ENCODE measurements at regions not wholly inside any gene's neighbourhood (a gene's known extent, or its start where the extent isn't known, plus 50 kb on each side); places are given as distances from the start of the nearest gene placed in this dataset.

DNA sequence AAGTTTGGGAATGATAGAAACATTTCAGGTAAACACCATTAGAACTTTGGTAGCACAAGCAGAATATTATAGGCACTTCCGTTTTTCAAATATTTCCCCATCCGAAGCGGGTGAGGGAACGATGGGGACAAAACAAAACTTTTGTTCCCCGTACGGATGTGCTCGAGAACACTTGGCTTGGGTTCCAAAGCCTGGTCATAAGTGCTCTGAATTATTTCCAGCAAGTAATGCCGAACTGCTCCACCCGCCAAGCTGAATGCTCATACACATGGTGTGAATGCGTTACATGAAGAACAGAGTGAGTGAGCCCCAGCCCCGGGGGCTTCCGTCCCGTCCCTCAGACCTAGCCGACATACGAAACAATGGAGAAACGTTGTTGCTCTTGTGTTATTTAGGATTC lies 438.2 kb upstream of the ARRDC4 start:
- DNase-seq: no peak

- DNase-seq: no peak
Observed at GRCh38 chr15:97525809-97526208, 434.7 kb upstream of the ARRDC4 start.

DNA sequence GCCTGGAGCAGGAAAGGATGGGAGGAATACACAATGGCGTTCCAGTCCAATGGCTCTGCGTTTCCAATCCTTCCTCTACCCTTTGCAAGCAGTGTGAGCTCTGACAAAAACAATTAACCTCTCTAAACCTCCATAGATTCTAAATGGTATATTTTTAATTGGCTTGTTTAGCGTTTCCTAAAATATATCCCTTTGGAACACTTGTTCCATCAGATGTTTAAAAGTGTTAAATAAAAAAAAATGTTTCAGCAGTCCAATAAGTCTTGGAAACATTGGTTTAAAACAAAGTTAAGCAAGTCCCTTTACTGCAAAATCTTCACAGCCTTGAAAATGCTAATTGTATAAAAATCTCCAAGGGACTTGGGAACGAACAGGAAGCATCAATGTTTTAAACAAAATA lies 432.3 kb upstream of the ARRDC4 start:
- no peak for DNase-seq

- no peak for DNase-seq
Observed at GRCh38 chr15:97545799-97546198, 414.7 kb upstream of the ARRDC4 start.

DNA sequence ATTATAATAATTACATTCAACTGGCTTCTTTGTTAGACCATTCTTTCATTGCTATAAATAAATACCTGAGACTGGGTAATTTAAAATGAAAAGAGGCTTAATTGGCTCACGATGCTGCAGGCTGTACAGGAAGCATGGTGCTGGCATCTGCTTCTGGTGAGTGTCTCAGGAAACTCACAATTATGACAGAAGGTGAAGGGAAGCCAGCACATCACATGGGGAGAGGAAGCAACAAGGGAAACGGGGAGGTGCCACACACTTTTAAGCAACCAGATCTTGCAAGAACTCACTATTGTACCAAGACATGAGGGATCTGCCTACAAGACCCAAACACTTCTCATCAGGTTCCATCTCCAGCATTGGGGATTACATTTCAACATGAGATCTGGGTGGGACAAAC lies 413.1 kb upstream of the ARRDC4 start:
- no peak for DNase-seq

- no peak for DNase-seq
Observed at GRCh38 chr15:97561529-97561928, 399.0 kb upstream of the ARRDC4 start.

DNA sequence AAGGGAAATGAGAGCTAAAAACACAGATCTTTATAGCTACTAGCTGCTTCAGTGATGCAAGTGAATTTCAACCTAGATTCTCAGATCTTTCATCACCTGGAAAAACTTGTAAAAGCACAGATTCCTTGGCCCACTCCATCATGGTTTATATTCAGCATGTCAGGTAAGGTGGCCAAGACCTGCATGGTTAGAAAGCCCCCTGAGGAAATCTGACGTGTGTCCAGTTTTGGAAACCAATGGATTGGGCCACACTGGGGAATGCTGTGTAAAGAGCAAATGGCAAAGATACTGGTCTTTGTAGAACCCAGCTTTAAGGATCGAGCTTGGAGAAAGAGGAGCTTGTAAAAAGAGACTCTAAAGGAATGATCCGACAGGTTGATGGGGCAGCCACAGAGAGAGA lies 397.0 kb upstream of the ARRDC4 start:
- no peak for DNase-seq

DNA sequence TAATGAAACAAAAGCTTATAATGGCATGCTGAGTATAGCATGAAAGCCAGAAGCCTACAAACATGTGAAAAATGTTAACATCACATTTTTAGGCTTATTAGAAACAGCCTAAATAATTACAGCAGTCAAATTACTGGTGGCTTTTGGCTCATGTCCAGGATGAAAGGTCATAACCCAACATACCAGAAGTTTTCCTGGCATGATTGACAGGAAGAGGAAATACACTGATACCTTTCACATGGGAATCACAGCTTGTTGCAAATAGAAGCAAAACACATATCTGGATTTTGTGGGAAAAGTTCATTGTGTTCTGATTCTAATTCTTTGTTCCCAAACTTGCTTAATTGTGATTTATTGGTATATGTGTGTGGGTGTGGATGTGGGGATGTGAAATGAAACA lies 393.5 kb upstream of the ARRDC4 start:
- DNase-seq: no peak

DNA sequence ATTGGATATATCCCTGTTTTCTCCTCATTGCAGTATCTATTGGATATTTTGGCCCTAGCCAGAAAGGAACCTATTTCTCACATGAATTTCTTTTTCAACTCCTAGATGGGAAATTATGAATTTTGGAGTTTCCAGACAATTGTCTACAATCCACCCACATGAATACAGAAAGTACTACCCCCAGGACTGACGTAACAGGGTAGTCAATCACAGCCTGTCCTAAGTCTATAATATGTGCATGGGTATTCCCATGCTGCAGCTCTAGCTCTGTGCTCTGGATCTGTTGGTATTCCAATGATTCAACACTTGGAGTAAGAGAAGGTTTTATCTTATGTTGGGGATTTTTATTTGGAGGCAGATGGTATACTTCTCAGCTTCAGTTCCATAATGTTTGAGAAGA lies 393.1 kb upstream of the ARRDC4 start:
- DNase-seq: no peak

DNA sequence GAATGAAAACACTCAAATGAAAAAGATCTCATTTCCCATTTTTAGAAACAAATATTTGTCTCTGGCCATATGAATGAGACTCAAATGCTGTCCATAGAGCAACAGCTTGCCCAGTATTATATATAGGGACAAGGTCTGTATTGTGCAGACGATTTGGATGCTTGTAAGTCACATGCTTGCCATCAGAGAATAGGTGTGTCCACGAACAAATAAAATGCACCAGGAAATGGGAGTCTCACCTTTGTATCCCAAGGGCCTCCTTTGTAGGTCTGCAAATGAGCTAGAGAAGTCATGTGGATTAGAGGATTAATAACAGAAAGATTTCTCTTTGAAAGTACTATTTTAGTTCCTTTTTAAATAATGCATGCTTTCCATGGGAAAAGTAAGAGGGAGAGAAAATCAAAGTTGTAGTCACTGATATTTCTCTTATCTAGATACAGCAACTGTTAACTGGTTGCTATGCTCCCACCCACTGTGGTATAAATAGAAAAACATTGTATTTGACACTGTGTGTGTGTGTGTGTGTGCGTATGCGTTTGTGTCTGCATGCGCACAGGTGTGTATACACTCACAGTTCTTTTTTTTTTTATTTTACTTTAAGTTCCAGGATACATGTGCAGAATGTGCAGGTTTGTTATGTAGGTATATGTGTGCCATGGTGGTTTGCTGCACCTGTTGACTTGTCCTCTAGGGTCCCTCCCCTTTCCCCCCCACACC lies 383.4 kb upstream of the ARRDC4 start:
- no peak for DNase-seq

DNA sequence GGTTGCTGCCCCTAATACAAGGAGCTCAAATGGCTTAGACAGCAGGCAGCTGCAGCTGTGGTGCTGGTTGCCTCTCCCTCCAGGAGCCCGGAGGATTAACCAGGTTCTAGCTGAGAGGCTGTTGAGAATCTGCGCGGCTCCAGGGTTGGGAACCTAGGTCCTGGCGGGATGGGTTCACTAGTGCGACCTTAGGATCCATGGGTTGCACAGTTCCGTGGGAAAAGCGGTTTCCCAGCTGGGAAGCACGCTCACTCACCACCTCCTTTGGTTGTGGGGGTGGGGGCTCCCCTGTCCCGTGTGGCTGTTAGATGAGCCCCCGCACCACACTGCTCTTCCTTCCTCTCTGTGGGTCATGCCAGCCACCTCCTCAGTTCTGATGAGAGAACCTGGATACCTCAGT lies 375.1 kb upstream of the ARRDC4 start:
- no peak for DNase-seq

GRCh38 chr15:97592778-97593177 lies 367.7 kb upstream of the ARRDC4 start:
- no peak for DNase-seq

DNA sequence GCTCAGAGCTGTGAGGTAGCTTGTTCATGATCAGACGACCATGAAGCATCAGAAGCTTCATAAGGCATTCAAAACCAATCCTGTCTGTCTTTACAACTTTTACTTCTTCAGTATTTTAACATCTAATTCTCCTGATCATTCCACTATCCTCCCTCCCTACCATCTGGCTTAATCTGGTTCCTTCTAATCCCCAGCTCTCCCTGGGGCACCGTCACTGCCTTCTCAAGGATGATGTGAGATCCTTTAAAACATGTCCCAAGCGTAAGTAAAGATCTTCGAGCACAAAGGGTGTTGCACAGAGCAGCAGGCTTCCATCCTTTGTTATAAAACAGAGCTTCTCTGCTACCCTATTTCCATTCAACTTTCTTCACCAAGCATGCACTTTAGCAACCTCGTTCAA lies 362.7 kb upstream of the ARRDC4 start:
- DNase-seq: no peak

DNA sequence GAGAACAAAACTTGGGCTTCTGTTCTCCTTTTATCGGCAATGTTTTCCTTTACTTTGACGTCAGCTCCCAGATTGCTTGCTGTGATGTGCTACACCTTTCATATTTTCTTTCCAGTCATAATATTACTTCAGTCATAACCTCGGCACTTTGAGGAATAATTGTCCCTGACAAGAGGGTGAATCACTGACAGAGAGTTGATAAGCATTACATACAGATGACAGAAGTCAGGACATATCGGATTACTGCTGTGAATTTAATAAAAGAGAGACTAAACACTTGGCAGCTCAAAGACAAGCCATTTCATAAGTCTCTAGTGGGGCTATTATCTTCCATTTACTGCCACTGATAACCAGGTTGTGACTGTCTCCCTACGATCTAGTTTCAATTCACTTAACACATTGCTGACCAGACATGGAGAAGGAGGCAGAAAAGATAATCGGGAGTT lies 362.1 kb upstream of the ARRDC4 start:
- DNase-seq: peak; percentile 74

DNA sequence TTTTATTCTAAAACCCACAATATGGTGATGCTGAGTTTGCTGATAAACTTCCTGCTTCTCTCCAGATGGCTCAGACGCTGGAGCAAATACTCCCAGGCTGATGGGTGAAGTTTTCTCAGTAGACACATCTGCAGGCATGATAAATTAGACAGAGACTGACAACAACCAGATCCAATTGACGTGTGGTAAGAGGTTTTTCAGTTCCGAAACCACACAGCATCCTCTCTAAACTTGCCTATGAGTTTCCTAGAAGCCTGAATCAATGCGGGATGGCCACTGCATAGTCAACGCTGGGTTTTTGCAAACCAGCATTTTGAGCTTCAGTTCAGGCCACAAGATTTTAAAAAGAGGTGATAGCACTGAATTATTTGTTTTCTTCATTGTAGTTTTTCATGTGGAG lies 360.3 kb upstream of the ARRDC4 start:
- no peak for DNase-seq

DNA sequence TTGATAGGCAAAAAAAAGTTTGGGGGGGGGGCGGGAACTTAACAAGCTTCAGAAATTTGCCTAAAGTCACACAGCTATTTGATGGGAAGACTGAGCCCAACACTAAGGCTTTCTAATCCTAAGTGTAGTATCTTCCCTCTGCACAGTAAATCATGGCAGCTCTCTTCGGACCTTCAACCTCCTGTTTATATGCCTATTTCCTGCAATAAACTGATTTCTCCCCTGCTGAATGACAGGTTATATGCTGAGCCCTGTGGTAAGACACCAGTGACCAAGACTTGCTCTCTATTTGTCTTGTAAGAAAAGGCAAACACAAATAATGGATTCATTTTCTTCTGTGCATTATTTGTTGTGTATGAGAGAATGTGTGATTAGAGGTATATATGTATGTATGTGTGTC lies 355.8 kb upstream of the ARRDC4 start:
- no peak for DNase-seq

GRCh38 chr15:97615114-97615513 lies 345.4 kb upstream of the ARRDC4 start:
- DNase-seq: no peak

GRCh38 chr15:97623091-97623661 lies 337.3 kb upstream of the ARRDC4 start:
- DNase-seq: no peak

GRCh38 chr15:97627634-97628033 lies 332.9 kb upstream of the ARRDC4 start:
- DNase-seq: no peak

DNA sequence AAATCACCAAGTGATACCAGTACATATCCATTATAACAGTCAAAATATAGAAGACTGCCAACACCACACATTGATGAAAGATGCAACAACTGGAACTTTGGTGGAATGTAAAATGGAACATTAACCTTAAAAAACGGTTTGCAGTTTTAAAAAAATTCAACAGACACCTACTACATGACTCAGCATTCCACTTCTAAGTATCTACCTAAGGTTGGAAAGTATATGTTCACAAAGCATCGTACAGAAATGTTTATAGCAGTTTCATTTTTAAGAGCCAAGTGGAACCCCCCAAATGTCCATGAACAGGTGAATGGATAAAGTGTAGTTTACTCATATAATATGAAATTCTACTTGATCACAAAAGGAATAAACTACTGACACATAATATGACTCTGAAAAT lies 314.7 kb upstream of the ARRDC4 start:
- DNase-seq: no peak

DNA sequence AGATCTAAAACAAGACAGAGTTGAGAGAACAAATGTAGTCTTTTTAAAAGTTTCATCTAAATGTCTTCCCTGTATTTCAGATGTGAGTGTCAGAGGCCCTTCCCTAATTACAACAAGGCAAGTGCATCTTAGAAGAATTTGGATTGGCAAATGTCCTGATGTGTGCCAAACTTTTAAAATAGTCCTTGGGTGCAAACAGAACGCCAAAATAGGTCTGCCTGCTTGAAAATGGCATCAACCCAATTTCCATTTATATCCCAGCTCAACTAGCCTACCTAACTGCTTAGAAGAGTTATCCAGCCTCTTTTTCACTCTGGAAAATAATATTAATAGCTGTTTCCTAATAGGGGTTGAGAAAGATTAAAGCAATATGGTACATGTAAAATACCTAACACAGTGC lies 311.8 kb upstream of the ARRDC4 start:
- no peak for DNase-seq

- DNase-seq: no peak
Observed at GRCh38 chr15:97652041-97652440, 308.5 kb upstream of the ARRDC4 start.

DNA sequence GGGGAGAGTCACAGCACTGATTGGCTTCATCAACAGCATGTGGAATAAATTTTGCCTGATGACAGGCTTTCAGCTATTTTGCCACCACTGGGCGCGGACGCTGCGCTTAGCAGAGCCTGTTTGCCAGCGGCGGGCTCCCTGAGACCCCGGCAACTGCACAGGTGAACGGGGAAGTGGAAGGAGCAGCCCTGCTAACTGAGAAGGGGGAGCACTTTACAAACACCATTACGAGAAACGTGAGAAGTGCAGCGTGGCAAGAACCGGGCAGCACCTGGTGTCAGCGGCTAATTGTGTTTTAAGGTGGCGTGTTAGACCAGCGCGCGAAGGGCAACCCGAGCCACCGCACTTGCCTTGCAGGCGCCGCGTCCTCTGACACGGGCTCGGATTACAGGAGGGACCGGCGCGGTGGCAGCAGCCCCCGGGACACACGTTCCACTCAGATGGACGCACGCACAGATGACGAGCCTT lies 307.8 kb upstream of the ARRDC4 start:
- DNase-seq: peak; percentile 4

GRCh38 chr15:97653896-97654295 lies 306.6 kb upstream of the ARRDC4 start:
- no peak for DNase-seq

- no peak for DNase-seq
Observed at GRCh38 chr15:97654481-97655076, 305.9 kb upstream of the ARRDC4 start.
